ENCODE measurements at regions not wholly inside any gene's neighbourhood (a gene's known extent, or its start where the extent isn't known, plus 50 kb on each side); places are given as distances from the start of the nearest gene placed in this dataset.

GRCh38 chr13:97627566-97627965 is 193.6 kb downstream of the RAP2A start:
- DNase-seq (ENCODE audit: low read depth in 4 of 4, low spot score in 3 of 4) = peak; percentile 32 to 59 (median 48)

- DNase-seq (ENCODE audit: low read depth in 4 of 4, low spot score in 3 of 4) = no peak
Measured at GRCh38 chr13:97629601-97630272, 195.8 kb downstream of the RAP2A start.

- DNase-seq (ENCODE audit: low read depth in 4 of 4, low spot score in 3 of 4) = no peak
Measured at GRCh38 chr13:97630725-97631124, 196.8 kb downstream of the RAP2A start.

DNA sequence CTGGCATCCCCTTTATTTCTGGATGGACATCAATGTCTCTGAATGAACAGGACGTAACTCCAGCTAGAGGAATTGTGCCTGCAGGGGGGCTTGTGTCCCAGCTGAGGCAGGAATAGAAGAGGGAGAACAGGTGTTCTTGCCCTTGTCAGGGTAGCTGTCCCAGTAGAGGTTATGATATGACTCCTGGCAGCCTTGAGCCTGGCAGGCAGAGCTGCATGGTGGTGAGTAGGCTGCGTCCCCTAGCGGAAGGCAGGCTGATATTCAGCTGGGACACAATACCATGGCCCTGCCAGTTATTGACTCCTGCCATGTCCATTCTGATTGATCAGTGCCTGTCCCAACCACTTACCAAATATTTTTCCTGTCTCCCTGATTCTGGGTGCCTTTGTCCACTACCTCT is 197.2 kb downstream of the RAP2A start:
- no peak for DNase-seq (ENCODE audit: low read depth in 4 of 4, low spot score in 3 of 4)

DNA sequence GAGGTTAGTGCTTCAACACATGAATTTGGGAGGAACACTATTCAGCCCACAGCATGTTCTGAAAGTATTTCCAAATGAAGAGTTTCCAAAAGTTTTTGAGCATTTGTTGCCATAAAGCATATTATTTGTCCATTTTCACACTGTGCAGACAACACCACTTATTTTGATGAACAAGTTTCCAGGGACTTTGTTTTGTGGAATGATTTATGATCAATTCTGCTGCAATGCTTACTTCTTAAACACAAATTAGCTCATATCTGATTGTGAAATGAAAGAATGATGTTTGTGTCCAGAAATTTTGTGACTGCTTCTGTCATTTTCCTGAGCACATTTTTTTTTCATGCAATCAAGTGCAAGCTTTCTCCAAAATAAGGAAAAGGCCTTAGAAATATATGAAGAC is 205.3 kb downstream of the RAP2A start:
- no peak for DNase-seq (ENCODE audit: low read depth in 4 of 4, low spot score in 3 of 4)

DNA sequence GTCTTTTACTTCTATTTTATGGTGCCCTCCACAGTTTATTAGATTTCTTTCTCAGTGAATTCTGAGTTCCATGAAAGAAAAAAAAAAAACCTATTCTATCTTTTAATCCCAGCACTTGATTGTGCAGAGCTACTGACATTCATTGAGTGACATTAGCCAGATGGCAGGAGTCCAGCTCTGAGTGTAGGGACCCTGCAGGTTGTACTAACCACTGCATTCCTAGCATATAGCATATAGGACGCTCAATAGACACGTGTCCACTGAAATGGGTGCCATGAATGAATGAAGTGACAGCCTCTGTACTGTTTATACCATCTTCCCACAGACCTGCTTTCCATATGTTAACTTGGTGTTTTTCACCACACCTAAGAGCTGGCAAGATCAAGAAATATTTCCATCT is 206.3 kb downstream of the RAP2A start:
- DNase-seq (ENCODE audit: low read depth in 4 of 4, low spot score in 3 of 4) = no peak

DNA sequence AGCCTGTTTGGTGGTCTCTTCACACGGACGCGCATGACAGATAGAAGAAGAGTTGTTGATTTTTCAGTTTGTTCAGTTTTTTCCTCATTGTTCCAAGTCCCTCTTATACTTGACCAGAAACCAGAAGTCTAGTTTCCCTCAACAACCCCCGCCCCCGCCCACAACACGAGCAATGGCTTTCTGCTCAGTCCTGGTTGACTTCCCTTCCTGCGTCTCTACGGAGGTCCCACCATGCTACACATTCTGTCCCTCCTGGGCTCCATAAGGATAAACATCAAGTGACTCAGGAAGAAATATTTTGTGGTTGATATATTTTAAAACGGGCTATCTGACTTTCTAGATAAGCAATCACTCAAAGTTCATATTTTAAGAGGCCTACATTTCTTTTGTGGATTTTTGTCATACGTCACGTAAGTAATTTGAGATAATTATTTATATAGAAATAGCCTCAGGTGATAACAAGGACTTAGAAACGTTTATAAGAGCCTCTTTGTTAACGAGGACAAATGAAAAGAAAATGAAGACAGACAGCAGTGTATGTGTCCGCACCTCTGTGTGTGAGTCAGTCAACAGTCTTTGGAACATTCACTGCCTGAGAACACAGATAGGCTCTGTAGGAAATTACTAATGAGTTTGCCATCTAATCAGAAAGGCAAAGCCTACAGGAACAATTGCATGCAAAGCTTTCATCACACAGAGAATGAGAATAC is 214.4 kb downstream of the RAP2A start:
- DNase-seq (ENCODE audit: low read depth in 4 of 4, low spot score in 3 of 4) = no peak

DNA sequence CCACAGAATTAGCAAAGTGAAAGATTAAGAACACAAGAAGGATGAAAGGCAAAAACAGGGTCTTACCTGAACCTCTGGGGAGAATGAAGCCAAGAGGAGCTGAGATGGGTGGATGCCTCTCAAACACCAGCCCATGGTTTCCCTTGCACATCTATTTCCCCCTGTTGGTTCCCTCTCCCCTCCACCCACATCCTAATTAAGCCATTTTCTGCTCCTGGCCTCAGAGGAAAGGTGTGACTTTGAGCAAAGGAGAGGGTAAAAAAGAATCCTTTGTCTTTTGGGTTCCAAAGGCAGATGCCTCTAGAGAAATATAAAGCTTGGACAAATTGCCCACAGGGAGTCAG is 214.9 kb downstream of the RAP2A start:
- no peak for DNase-seq (ENCODE audit: low read depth in 4 of 4, low spot score in 3 of 4)

- no peak for DNase-seq (ENCODE audit: low read depth in 4 of 4, low spot score in 3 of 4)
Measured at GRCh38 chr13:97653443-97654140, 219.6 kb downstream of the RAP2A start.

GRCh38 chr13:97654236-97654635 is 220.3 kb downstream of the RAP2A start:
- no peak for DNase-seq (ENCODE audit: low read depth in 4 of 4, low spot score in 3 of 4)

GRCh38 chr13:97658556-97658955 is 224.6 kb downstream of the RAP2A start:
- no peak for DNase-seq (ENCODE audit: low read depth in 4 of 4, low spot score in 3 of 4)

DNA sequence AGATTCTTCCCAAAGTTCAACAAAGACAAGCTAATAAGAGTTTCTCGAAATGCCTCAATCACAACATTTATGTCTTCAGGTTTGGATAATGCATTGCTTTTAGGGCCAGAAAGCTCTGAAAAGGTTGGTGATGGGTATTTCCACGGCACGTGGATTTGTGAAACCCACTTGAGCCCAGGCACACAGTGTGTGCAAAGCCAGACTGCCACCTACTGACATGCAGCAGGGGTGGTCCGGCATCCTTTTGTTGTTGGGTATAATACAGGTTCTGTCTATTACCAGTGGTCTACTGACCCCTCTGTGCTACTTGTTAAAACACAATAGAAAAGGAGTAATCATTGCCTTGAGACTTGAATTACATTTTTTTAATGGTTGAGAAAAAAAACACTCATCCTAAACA is 225.6 kb downstream of the RAP2A start:
- DNase-seq (ENCODE audit: low read depth in 4 of 4, low spot score in 3 of 4) = peak in 1 of 4 donors; percentile 16

DNA sequence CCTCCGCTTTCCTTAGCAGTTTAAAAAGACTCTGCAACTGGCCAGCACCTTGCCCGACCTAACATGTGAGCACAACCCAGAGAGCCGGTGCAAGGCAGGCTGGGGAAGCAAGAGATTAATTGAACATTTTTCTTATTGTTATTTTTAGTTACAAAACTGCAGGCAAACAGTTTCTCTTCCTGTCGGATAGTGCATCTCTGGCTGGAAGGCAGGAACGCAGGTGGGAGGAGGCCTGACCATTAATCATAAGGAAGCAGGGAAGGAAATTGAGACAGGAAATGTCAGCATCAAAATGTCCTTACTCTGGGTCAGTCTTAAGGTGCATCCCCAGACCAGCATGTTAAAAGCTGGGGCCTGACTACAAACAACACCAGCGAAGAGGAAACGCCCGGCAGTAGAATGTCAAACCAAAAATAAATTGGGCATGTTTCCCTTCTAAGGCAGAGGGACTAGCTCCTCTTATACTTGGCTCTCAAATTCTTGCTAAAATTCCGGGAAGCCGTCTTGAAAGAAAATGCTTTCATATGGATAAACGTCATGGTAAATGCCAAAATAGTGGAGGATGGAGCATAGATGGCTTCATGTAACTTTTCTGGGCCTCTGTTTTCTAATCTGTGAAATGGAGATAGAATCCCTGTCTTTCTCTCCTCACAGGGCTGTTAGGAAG is 226.8 kb downstream of the RAP2A start:
- peak in 2 of 4 donors; percentile 5 to 20 for DNase-seq (ENCODE audit: low read depth in 4 of 4, low spot score in 3 of 4)

GRCh38 chr13:97686594-97686993 is 252.6 kb downstream of the RAP2A start:
- DNase-seq (ENCODE audit: low read depth in 4 of 4, low spot score in 3 of 4) = no peak

DNA sequence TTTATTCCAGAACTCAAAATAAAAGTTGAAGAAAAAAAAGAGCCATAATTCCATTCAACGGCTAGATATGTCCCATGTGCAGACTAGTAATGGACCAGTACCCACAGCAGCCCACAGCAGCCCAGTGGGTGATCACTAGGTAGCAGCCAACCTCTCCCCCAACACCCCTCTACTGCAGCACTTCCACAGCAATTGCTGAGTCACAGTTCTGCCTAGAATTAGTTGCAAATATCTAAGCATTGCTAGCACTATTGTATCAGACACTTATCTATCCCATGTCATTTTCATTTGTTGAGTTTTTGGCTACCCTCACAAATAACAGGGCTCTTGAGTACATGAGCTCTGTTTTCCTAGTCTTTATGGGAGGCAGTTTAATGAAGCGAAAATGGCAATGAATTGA is 258.7 kb downstream of the RAP2A start:
- DNase-seq (ENCODE audit: low read depth in 4 of 4, low spot score in 3 of 4) = no peak

GRCh38 chr13:97695684-97696083 is 257.8 kb upstream of the IPO5 start:
- no peak for DNase-seq (ENCODE audit: low read depth in 4 of 4, low spot score in 3 of 4)

GRCh38 chr13:97696921-97697320 is 256.6 kb upstream of the IPO5 start:
- DNase-seq (ENCODE audit: low read depth in 4 of 4, low spot score in 3 of 4) = no peak

GRCh38 chr13:97700306-97700848 is 253.1 kb upstream of the IPO5 start:
- DNase-seq (ENCODE audit: low read depth in 4 of 4, low spot score in 3 of 4) = no peak

DNA sequence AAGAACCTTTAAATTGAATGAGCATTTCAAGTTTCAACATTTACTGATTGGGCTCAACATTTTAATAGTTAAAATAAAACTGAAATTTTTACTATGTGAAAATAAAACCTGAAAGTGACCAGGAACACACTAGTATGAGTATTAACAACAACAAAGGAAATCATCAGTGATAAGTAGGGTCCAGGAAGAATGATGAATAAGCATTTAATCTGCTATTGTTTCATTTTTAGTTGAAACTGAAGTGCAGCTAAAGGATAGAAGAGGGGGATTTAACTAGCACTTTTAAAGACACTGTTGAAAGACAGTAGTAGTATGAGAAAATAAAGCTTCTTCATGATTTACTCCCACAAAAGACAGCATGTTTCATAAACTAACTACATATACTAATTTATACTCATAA is 250.9 kb upstream of the IPO5 start:
- DNase-seq (ENCODE audit: low read depth in 4 of 4, low spot score in 3 of 4) = no peak

GRCh38 chr13:97710797-97711196 is 242.7 kb upstream of the IPO5 start:
- DNase-seq (ENCODE audit: low read depth in 4 of 4, low spot score in 3 of 4) = no peak

GRCh38 chr13:97712770-97713169 is 240.7 kb upstream of the IPO5 start:
- DNase-seq (ENCODE audit: low read depth in 4 of 4, low spot score in 3 of 4) = no peak

Data from right renal pelvis (tissue), 4 donors.